ENCODE measurements at regions not wholly inside any gene's neighbourhood (a gene's known extent, or its start where the extent isn't known, plus 50 kb on each side); places are given as distances from the start of the nearest gene placed in this dataset.

DNA sequence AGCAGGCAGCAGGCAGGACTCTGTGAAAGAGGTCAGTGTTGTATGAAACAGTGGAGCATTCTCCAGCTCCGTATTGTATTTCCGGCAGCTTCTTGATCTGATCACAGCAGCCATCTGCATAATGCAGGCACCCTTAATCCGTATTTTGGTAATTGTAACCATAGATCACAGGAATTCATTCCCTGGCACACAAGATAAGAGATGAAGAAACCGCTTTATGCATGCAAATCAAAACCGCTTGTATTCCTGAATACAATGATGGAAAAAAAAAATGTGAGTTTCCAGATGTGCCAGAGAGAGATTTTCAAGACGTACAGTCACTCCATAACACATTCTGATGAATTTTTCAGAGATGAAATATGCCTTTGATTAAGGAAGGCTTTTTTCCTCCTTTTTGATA lies 221.3 kb downstream of the ACKR3 start:
- ATAC-seq = no peak
- FAIRE-seq = no peak
- ChIA-PET POLR2A (no interaction called here), CTCF (ENCODE audit: low intra/inter-chr PET ratio) (no interaction called here)
- no peak overlapping the region for H3K27ac ChIP-seq (ENCODE audit: extremely low read depth, low read depth, low read length)
- in situ Hi-C loops (cut with MboI) = no loop called here
- H3K4me3 ChIP-seq = no peak overlapping the region
- no peak for DNase-seq (ENCODE audit: extremely low read depth in 1 of 4, low spot score in 3 of 4)
- H3K9me1 ChIP-seq (ENCODE audit: control insufficient read depth, insufficient read depth, low read length) = no peaks in the 10 kb centered on the region
- no peaks in the 10 kb centered on the region for H4K20me1 ChIP-seq (replicated peaks; ENCODE audit: control insufficient read depth, insufficient read depth, low read length)
- no peaks in the 10 kb centered on the region for H3K36me3 ChIP-seq (ENCODE audit: control insufficient read depth, insufficient read depth, low read length)
- H3K79me2 ChIP-seq (ENCODE audit: control insufficient read depth, insufficient read depth, low read length) = no peaks in the 10 kb centered on the region
- H3K4me2 ChIP-seq (ENCODE audit: insufficient read depth, low read length) = no peak overlapping the region
- intact Hi-C loops (cut with micrococcal nuclease) = no loop called here
- 8% methylated on average over 6 of the region's 6 CpGs for WGBS (ENCODE audit: insufficient coverage, low coverage, missing lambda C conversion rate)
- no TSS peak for BruUV-seq (replicated peaks)
- no peaks in the 10 kb centered on the region for H3K9me3 ChIP-seq (replicated peaks; ENCODE audit: control insufficient read depth, insufficient read depth, low read depth, low read length)
- peaks cover 0 to 7% of the 10 kb centered on the region in 2 experiments; a peak in 1 of 5 replicates for H3K27me3 ChIP-seq (ENCODE audit: control insufficient read depth in 2 of 2, insufficient read depth in 2 of 2, low read length in 2 of 2)
- no peaks in the 10 kb centered on the region for H3K4me1 ChIP-seq (replicated peaks in 1 of 2; ENCODE audit: control insufficient read depth in 2 of 2, insufficient read depth in 2 of 2, low read length in 2 of 2)
- H3K9ac ChIP-seq (ENCODE audit: insufficient read depth in 1 of 2, low read depth in 2 of 2, low read length in 2 of 2) = no peak overlapping the region
- H2AFZ ChIP-seq (ENCODE audit: low read depth, low read length) = no peak overlapping the region
- TF ChIP-seq GTF2A2 (tag; IDR thresholded peaks at IDR 0.05) (no peak), NFIC (IDR thresholded peaks at IDR 0.05) (no peak), ETV6 (IDR thresholded peaks at IDR 0.05; ENCODE audit: borderline replicate concordance in 1 of 2, low read depth in 2 of 2, low read length in 1 of 2) (no peak), ETV6 (CRISPR knock-in tag; IDR thresholded peaks at IDR 0.05; ENCODE audit: borderline replicate concordance) (no peak), PHTF2 (CRISPR knock-in tag; IDR thresholded peaks at IDR 0.05) (no peak), NR2C2 (CRISPR knock-in tag; IDR thresholded peaks at IDR 0.05) (no peak), NR2C2 (tag; IDR thresholded peaks at IDR 0.05) (no peak), HOXB6 (CRISPR knock-in tag; IDR thresholded peaks at IDR 0.05; ENCODE audit: borderline replicate concordance) (no peak), SOX6 (IDR thresholded peaks at IDR 0.05) (no peak), ZKSCAN8 (CRISPR knock-in tag; IDR thresholded peaks at IDR 0.05) (no peak), ZNF507 (tag; conservative IDR thresholded peaks at IDR 0.05) (no peak), SRSF1 (IDR thresholded peaks at IDR 0.05; ENCODE audit: low read depth, low read length) (no peak), SMC3 (conservative IDR thresholded peaks at IDR 0.05; ENCODE audit: insufficient read depth, low read depth, low read length) (no peak), NR4A1 (CRISPR knock-in tag; IDR thresholded peaks at IDR 0.05) (no peak), NR4A1 (tag; IDR thresholded peaks at IDR 0.05) (no peak), NFYB (IDR thresholded peaks at IDR 0.05; ENCODE audit: extremely low read depth, insufficient read length) (no peak), BCL6 (CRISPR knock-in tag; IDR thresholded peaks at IDR 0.05) (no peak), POLR2AphosphoS5 (IDR thresholded peaks at IDR 0.05; ENCODE audit: control insufficient read depth, insufficient read depth, low read depth, low read length) (no peak)
- TF ChIP-seq, protein P1, sequence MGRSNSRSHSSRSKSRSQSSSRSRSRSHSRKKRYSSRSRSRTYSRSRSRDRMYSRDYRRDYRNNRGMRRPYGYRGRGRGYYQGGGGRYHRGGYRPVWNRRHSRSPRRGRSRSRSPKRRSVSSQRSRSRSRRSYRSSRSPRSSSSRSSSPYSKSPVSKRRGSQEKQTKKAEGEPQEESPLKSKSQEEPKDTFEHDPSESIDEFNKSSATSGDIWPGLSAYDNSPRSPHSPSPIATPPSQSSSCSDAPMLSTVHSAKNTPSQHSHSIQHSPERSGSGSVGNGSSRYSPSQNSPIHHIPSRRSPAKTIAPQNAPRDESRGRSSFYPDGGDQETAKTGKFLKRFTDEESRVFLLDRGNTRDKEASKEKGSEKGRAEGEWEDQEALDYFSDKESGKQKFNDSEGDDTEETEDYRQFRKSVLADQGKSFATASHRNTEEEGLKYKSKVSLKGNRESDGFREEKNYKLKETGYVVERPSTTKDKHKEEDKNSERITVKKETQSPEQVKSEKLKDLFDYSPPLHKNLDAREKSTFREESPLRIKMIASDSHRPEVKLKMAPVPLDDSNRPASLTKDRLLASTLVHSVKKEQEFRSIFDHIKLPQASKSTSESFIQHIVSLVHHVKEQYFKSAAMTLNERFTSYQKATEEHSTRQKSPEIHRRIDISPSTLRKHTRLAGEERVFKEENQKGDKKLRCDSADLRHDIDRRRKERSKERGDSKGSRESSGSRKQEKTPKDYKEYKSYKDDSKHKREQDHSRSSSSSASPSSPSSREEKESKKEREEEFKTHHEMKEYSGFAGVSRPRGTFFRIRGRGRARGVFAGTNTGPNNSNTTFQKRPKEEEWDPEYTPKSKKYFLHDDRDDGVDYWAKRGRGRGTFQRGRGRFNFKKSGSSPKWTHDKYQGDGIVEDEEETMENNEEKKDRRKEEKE (IDR thresholded peaks at IDR 0.05; ENCODE audit: borderline replicate concordance in 1 of 2, control insufficient read depth in 1 of 2, low read depth in 2 of 2, low read length in 1 of 2) = no peak
- TF ChIP-seq, protein P2, sequence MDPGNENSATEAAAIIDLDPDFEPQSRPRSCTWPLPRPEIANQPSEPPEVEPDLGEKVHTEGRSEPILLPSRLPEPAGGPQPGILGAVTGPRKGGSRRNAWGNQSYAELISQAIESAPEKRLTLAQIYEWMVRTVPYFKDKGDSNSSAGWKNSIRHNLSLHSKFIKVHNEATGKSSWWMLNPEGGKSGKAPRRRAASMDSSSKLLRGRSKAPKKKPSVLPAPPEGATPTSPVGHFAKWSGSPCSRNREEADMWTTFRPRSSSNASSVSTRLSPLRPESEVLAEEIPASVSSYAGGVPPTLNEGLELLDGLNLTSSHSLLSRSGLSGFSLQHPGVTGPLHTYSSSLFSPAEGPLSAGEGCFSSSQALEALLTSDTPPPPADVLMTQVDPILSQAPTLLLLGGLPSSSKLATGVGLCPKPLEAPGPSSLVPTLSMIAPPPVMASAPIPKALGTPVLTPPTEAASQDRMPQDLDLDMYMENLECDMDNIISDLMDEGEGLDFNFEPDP (CRISPR knock-in tag; IDR thresholded peaks at IDR 0.05) = no peak
- TF ChIP-seq, protein P3, sequence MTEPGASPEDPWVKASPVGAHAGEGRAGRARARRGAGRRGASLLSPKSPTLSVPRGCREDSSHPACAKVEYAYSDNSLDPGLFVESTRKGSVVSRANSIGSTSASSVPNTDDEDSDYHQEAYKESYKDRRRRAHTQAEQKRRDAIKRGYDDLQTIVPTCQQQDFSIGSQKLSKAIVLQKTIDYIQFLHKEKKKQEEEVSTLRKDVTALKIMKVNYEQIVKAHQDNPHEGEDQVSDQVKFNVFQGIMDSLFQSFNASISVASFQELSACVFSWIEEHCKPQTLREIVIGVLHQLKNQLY (CRISPR knock-in tag; conservative IDR thresholded peaks at IDR 0.05) = no peak

Data from K562 (cell line).